HG02973 (cell line): ENCODE measurements at regions not wholly inside any gene's neighbourhood (a gene's known extent, or its start where the extent isn't known, plus 50 kb on each side); places are given as distances from the start of the nearest gene placed in this dataset.
"Not testable (repeated sequence)": the region's sequence is repeated elsewhere in the genome, so short reads cannot be mapped to it uniquely, and the experiment has no call there.

ENCODE experiments used
- ATAC-seq: cut with Tn5 transposase; IDR thresholded peaks from one replicate; pipeline ENCODE4 v1.9.1; 2021; ENCODE audit warnings: moderate library complexity; ENCODE audit not compliant: unreplicated experiment

- ATAC-seq = no peak
Observed at GRCh38 chr7:19963695-19964094, 190.3 kb upstream of the TMEM196 start.

- no peak for ATAC-seq
Observed at GRCh38 chr7:19958309-19958896, 185.0 kb upstream of the TMEM196 start.

- no peak for ATAC-seq
Observed at GRCh38 chr7:19957664-19958063, 184.2 kb upstream of the TMEM196 start.

- not testable (repeated sequence) for ATAC-seq
Observed at GRCh38 chr7:19954166-19954565, 180.7 kb upstream of the TMEM196 start.

- not testable (repeated sequence) for ATAC-seq
Observed at GRCh38 chr7:19953411-19953810, 180.0 kb upstream of the TMEM196 start.

GRCh38 chr7:19948160-19948559, 174.7 kb upstream of the TMEM196 start:
- ATAC-seq = no peak

GRCh38 chr7:19944363-19945120, 171.1 kb upstream of the TMEM196 start:
- ATAC-seq = no peak

- ATAC-seq = no peak
Observed at GRCh38 chr7:19939746-19940145, 166.3 kb upstream of the TMEM196 start.

- no peak for ATAC-seq
Observed at GRCh38 chr7:19932549-19933249, 159.3 kb upstream of the TMEM196 start.

- no peak for ATAC-seq
Observed at GRCh38 chr7:19930851-19931250, 157.4 kb upstream of the TMEM196 start.

- no peak for ATAC-seq
Observed at GRCh38 chr7:19930051-19930450, 156.6 kb upstream of the TMEM196 start.

GRCh38 chr7:19928247-19928646, 154.8 kb upstream of the TMEM196 start:
- ATAC-seq = peak; percentile 92

GRCh38 chr7:19920705-19921104, 147.3 kb upstream of the TMEM196 start:
- ATAC-seq = no peak

GRCh38 chr7:19920166-19920565, 146.7 kb upstream of the TMEM196 start:
- ATAC-seq = no peak

GRCh38 chr7:19919261-19920095, 146.1 kb upstream of the TMEM196 start:
- ATAC-seq = no peak

- ATAC-seq = no peak
Observed at GRCh38 chr7:19916046-19916445, 142.6 kb upstream of the TMEM196 start.

GRCh38 chr7:19915596-19915995, 142.2 kb upstream of the TMEM196 start:
- no peak for ATAC-seq

- no peak for ATAC-seq
Observed at GRCh38 chr7:19914866-19915265, 141.4 kb upstream of the TMEM196 start.

- no peak for ATAC-seq
Observed at GRCh38 chr7:19900118-19900517, 126.7 kb upstream of the TMEM196 start.

- ATAC-seq = no peak
Observed at GRCh38 chr7:19899529-19899928, 126.1 kb upstream of the TMEM196 start.

- ATAC-seq = not testable (repeated sequence)
Observed at GRCh38 chr7:19882893-19883292, 109.5 kb upstream of the TMEM196 start.
